Fibroblast of lung (primary cell): ENCODE measurements at regions not wholly inside any gene's neighbourhood (a gene's known extent, or its start where the extent isn't known, plus 50 kb on each side); places are given as distances from the start of the nearest gene placed in this dataset.

Experiments
- EZH2 ChIP-seq: IDR thresholded peaks from 2 replicates; pipeline ENCODE4 v1.5.1; 2012; ENCODE audit warnings: low read length, control low read depth, mild to moderate bottlenecking; ENCODE audit errors: missing control alignments
- TF ChIP-seq, protein P1 (sequence below), 2 donors: IDR thresholded peaks in 1 of 2; conservative IDR thresholded peaks in 1 of 2; 1 replicate in 1 of 2; 2 replicates in 1 of 2; pipeline ENCODE4 v1.5.1; 2011 to 2012; ENCODE audit warnings: low read length in 2 of 2, control low read depth in 1 of 2, inconsistent platforms in 1 of 2, low read depth in 1 of 2, mild to moderate bottlenecking in 1 of 2

DNA sequence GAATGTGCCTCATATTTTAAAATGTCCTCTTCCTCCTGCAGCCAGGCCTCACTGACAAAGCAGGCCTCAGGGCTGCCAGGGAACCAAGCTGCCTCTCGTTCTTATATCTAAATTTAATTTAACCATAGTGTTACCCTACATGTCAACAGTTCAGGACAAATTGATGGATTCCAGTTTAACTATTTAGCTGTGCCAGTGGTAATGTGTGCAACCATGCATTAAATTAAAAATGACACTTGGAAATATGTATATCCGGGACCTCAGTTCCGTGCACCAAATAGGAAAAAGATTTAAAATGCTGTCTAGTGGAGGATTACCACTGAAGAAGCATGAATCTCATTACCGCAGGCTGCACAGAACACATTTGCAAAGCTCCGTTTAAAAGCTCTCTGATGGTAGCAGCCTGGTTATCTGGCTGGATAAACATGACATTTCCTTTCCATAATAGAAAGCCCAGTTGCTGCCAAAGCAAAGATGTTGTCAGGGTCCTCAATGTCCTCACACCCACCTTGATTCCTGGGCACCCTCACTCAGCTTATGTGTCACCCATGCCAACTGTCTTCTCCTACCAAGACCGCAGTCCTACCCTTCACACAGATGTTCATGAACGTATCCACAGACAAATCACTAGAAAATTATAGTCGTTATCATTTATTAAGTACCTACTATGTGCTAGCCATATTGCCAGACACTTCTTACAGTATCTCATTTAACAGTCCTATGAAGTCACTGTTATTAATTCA is 73.3 kb upstream of the FRMD4A start:
- TF ChIP-seq, protein P1, sequence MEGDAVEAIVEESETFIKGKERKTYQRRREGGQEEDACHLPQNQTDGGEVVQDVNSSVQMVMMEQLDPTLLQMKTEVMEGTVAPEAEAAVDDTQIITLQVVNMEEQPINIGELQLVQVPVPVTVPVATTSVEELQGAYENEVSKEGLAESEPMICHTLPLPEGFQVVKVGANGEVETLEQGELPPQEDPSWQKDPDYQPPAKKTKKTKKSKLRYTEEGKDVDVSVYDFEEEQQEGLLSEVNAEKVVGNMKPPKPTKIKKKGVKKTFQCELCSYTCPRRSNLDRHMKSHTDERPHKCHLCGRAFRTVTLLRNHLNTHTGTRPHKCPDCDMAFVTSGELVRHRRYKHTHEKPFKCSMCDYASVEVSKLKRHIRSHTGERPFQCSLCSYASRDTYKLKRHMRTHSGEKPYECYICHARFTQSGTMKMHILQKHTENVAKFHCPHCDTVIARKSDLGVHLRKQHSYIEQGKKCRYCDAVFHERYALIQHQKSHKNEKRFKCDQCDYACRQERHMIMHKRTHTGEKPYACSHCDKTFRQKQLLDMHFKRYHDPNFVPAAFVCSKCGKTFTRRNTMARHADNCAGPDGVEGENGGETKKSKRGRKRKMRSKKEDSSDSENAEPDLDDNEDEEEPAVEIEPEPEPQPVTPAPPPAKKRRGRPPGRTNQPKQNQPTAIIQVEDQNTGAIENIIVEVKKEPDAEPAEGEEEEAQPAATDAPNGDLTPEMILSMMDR (conservative IDR thresholded peaks at IDR 0.05 in 1 of 2, IDR thresholded peaks at IDR 0.05 in 1 of 2; ENCODE audit: low read depth in 1 of 2, low read length in 2 of 2) = no peak
- TF ChIP-seq EZH2 = no peak
